ENCODE measurements at regions not wholly inside any gene's neighbourhood (a gene's known extent, or its start where the extent isn't known, plus 50 kb on each side); places are given as distances from the start of the nearest gene placed in this dataset.

- ATAC-seq (no peak), DNase-seq (no peak)
- Mint-ChIP-seq H3K27ac (no peak overlapping the region), H3K9me3 (no peaks in the 10 kb centered on the region), H3K4me1 (ENCODE audit: low read depth) (no peaks in the 10 kb centered on the region), H3K4me3 (no peak overlapping the region), H3K36me3 (ENCODE audit: low read depth) (no peaks in the 10 kb centered on the region), H3K27me3 (no peaks in the 10 kb centered on the region)
- intact Hi-C loops (cut with micrococcal nuclease), result no loop called here
- CTCF ChIA-PET, result no interaction called here
- POLR2A ChIA-PET, result no interaction called here
- no peak for TF ChIP-seq CTCF (IDR thresholded peaks at IDR 0.05)
These were observed 276.9 kb upstream of the IL12A start for GRCh38 chr3:159711560-159712333.

GRCh38 chr3:159721324-159721723 is 267.3 kb upstream of the IL12A start:
- H3K36me3 Mint-ChIP-seq (ENCODE audit: low read depth), result no peaks in the 10 kb centered on the region
- no peaks in the 10 kb centered on the region for H3K4me1 Mint-ChIP-seq (ENCODE audit: low read depth)

GRCh38 chr3:159723295-159723694 is 265.3 kb upstream of the IL12A start:
- H3K4me1 Mint-ChIP-seq (ENCODE audit: low read depth), result no peaks in the 10 kb centered on the region
- H3K36me3 Mint-ChIP-seq (ENCODE audit: low read depth), result no peaks in the 10 kb centered on the region
- H3K4me3 Mint-ChIP-seq, result no peak overlapping the region
- DNase-seq, result no peak
- intact Hi-C loops (cut with micrococcal nuclease), result no loop called here
- ATAC-seq, result no peak
- no peaks in the 10 kb centered on the region for H3K9me3 Mint-ChIP-seq
- POLR2A ChIA-PET, result no interaction called here
- CTCF ChIA-PET, result no interaction called here
- TF ChIP-seq CTCF (IDR thresholded peaks at IDR 0.05), result no peak
- H3K27ac Mint-ChIP-seq, result no peak overlapping the region
- peaks cover 1% of the 10 kb centered on the region for H3K27me3 Mint-ChIP-seq

More at GRCh38 chr3:159721324-159721723, 267.3 kb upstream of the IL12A start:
- Mint-ChIP-seq H3K4me3 (no peak overlapping the region), H3K9me3 (no peaks in the 10 kb centered on the region), H3K27me3 (no peaks in the 10 kb centered on the region), H3K27ac (no peak overlapping the region)
- intact Hi-C loops (cut with micrococcal nuclease), result no loop called here
- ATAC-seq (no peak), DNase-seq (no peak)
- TF ChIP-seq CTCF (IDR thresholded peaks at IDR 0.05), result no peak
- CTCF ChIA-PET, result no interaction called here
- POLR2A ChIA-PET, result no interaction called here

- no peak overlapping the region for H3K4me3 Mint-ChIP-seq
- no peaks in the 10 kb centered on the region for H3K9me3 Mint-ChIP-seq
- no peaks in the 10 kb centered on the region for H3K4me1 Mint-ChIP-seq (ENCODE audit: low read depth)
- intact Hi-C loops (cut with micrococcal nuclease), result no loop called here
- TF ChIP-seq CTCF (IDR thresholded peaks at IDR 0.05), result no peak
- no peaks in the 10 kb centered on the region for H3K36me3 Mint-ChIP-seq (ENCODE audit: low read depth)
- H3K27me3 Mint-ChIP-seq, result peaks cover 1% of the 10 kb centered on the region
- no peak overlapping the region for H3K27ac Mint-ChIP-seq
- POLR2A ChIA-PET, result no interaction called here
- ATAC-seq, result no peak
- CTCF ChIA-PET, result no interaction called here
- no peak for DNase-seq
These were observed 264.0 kb upstream of the IL12A start for GRCh38 chr3:159724627-159725026.

GRCh38 chr3:159726231-159726964 is 262.2 kb upstream of the IL12A start:
- ATAC-seq (no peak), DNase-seq (no peak)
- no peaks in the 10 kb centered on the region for H3K36me3 Mint-ChIP-seq (ENCODE audit: low read depth)
- no peak overlapping the region for H3K4me3 Mint-ChIP-seq
- intact Hi-C loops (cut with micrococcal nuclease), result no loop called here
- CTCF ChIA-PET, result no interaction called here
- POLR2A ChIA-PET, result no interaction called here
- no peak overlapping the region for H3K27ac Mint-ChIP-seq
- H3K27me3 Mint-ChIP-seq, result peaks cover 1% of the 10 kb centered on the region
- no peaks in the 10 kb centered on the region for H3K9me3 Mint-ChIP-seq
- no peak for TF ChIP-seq CTCF (IDR thresholded peaks at IDR 0.05)
- no peaks in the 10 kb centered on the region for H3K4me1 Mint-ChIP-seq (ENCODE audit: low read depth)
